ENCODE measurements at regions not wholly inside any gene's neighbourhood (a gene's known extent, or its start where the extent isn't known, plus 50 kb on each side); places are given as distances from the start of the nearest gene placed in this dataset.

DNA sequence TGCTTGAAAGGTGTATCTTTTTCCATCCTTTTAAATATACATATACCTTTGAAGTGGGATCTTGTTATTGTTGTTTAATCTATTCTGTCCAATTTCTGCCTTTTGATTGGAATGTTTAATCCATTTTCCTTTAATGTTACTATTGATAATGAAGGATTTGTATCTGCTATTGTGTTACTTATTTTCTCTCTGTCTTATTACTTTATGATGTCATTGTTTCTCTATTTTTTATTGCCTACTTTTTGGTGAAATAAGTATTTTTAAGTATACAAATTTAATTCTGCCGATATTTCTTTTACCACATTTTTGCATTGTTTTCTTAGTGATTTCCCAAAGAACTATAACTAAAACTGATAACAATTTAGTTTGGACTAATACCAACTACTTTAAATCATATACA, 121.8 kb downstream of the RASSF9 start:
- TF ChIP-seq, protein P1, sequence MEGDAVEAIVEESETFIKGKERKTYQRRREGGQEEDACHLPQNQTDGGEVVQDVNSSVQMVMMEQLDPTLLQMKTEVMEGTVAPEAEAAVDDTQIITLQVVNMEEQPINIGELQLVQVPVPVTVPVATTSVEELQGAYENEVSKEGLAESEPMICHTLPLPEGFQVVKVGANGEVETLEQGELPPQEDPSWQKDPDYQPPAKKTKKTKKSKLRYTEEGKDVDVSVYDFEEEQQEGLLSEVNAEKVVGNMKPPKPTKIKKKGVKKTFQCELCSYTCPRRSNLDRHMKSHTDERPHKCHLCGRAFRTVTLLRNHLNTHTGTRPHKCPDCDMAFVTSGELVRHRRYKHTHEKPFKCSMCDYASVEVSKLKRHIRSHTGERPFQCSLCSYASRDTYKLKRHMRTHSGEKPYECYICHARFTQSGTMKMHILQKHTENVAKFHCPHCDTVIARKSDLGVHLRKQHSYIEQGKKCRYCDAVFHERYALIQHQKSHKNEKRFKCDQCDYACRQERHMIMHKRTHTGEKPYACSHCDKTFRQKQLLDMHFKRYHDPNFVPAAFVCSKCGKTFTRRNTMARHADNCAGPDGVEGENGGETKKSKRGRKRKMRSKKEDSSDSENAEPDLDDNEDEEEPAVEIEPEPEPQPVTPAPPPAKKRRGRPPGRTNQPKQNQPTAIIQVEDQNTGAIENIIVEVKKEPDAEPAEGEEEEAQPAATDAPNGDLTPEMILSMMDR (IDR thresholded peaks at IDR 0.05; ENCODE audit: insufficient read depth, low read length, poor library complexity, severe bottlenecking): no peak
- no peaks in the 10 kb centered on the region for H3K36me3 ChIP-seq (ENCODE audit: control insufficient read depth, insufficient read depth, low read length)
- DNase-seq (ENCODE audit: low read depth): no peak
- no peaks in the 10 kb centered on the region for H3K27me3 ChIP-seq (ENCODE audit: control insufficient read depth, insufficient read depth, low read length)
- H3K4me3 ChIP-seq (ENCODE audit: low read depth, low read length): no peak overlapping the region

- TF ChIP-seq, protein P1 (IDR thresholded peaks at IDR 0.05; ENCODE audit: insufficient read depth, low read length, poor library complexity, severe bottlenecking): no peak
- no peak for DNase-seq (ENCODE audit: low read depth)
- no peaks in the 10 kb centered on the region for H3K27me3 ChIP-seq (ENCODE audit: control insufficient read depth, insufficient read depth, low read length)
- H3K36me3 ChIP-seq (ENCODE audit: control insufficient read depth, insufficient read depth, low read length): no peaks in the 10 kb centered on the region
- H3K4me3 ChIP-seq (ENCODE audit: low read depth, low read length): no peak overlapping the region
Observed at GRCh38 chr12:85720308-85721033, 115.7 kb downstream of the RASSF9 start.

DNA sequence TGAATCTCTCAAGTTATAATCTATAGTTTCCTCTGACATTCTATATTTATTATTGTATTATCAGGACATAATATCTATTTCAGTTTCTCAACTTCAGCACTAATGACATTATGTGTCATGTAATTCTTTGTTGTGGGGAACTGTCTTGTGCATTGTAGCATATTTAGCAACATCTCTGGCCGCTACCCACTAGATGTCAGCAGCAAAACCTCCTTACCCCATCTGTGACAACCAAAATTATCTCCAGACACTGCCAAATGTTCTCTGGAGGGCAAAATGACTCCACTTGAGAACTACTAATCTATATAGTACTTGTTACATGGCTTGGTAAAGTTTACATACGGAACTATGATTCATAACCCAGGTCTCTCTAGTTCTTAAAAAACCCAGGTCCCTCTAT, 110.2 kb downstream of the RASSF9 start:
- TF ChIP-seq, protein P1 (IDR thresholded peaks at IDR 0.05; ENCODE audit: insufficient read depth, low read length, poor library complexity, severe bottlenecking): no peak
- Histone ChIP-seq H3K36me3 (ENCODE audit: control insufficient read depth, insufficient read depth, low read length) (no peaks in the 10 kb centered on the region), H3K27me3 (ENCODE audit: control insufficient read depth, insufficient read depth, low read length) (no peaks in the 10 kb centered on the region), H3K4me3 (ENCODE audit: low read depth, low read length) (no peak overlapping the region)
- no peak for DNase-seq (ENCODE audit: low read depth)

DNA sequence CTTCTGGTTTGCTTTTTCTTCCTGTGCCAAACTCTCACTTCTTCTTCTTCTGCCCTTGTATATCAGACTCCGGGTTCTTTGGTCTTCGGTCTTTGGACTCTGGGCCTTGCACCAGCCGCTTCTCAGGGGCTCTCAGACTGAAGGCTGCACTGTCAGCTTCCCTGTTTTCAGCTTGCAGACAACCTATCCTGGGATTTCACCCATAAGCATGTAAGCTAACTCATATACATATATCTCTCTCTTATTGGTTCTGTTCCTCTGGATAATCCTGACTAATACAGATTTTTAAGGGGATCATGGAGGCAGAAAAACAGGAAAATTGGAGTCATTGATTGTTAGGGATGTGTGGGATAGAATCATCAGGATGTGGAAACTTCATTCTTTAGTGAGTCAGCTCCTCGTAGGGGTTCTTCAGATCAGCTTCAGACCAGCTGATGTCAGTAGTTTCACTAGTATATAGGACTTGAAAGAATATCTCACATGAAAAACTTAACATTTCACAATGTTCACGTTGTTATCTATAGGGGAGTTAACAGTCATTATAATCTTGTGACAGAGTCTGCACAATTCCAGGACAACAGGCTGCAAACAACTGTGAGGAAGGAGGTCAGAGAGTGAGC, 102.9 kb downstream of the RASSF9 start:
- Histone ChIP-seq H3K4me3 (ENCODE audit: low read depth, low read length) (no peak overlapping the region), H3K36me3 (ENCODE audit: control insufficient read depth, insufficient read depth, low read length) (no peaks in the 10 kb centered on the region), H3K27me3 (ENCODE audit: control insufficient read depth, insufficient read depth, low read length) (no peaks in the 10 kb centered on the region)
- no peak for DNase-seq (ENCODE audit: low read depth)
- TF ChIP-seq, protein P1 (IDR thresholded peaks at IDR 0.05; ENCODE audit: insufficient read depth, low read length, poor library complexity, severe bottlenecking): no peak

DNA sequence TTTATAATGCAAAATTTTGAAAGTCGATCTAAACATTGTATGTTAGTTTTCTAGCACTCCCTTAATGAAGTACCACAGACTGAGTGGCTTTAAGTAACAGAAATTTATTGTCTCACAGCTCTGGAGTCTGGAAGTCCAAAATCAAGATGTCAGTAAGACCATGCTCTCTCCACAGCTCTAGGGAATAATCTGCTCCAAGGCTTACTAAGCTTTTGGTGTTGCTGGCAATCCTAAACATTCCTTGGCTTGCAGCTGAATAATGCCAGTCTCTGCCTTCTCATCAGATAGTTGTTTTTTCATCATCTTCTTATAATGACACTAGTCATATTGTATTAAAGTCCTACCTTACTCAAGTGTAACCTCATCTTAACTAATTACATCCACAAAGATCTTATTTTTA, 102.2 kb downstream of the RASSF9 start:
- no peak for DNase-seq (ENCODE audit: low read depth)
- Histone ChIP-seq H3K27me3 (ENCODE audit: control insufficient read depth, insufficient read depth, low read length) (no peaks in the 10 kb centered on the region), H3K36me3 (ENCODE audit: control insufficient read depth, insufficient read depth, low read length) (no peaks in the 10 kb centered on the region), H3K4me3 (ENCODE audit: low read depth, low read length) (no peak overlapping the region)
- TF ChIP-seq, protein P1 (IDR thresholded peaks at IDR 0.05; ENCODE audit: insufficient read depth, low read length, poor library complexity, severe bottlenecking): no peak

Measured in kidney epithelial cell (primary cell).